GM23248 (cell line): ENCODE measurements at regions not wholly inside any gene's neighbourhood (a gene's known extent, or its start where the extent isn't known, plus 50 kb on each side); places are given as distances from the start of the nearest gene placed in this dataset.

Experiments
- EZH2 ChIP-seq: fragments of 200-600 bp; sonication (generic); IDR thresholded peaks from 2 replicates; pipeline ENCODE4 v1.6.1; 2018; ENCODE audit warnings: antibody characterized with exemption, mild to moderate bottlenecking; ENCODE audit not compliant: insufficient read depth, poor library complexity, severe bottlenecking
- EZH2phosphoT487 ChIP-seq: fragments of 200-600 bp; sonication (generic); IDR thresholded peaks from 2 replicates; pipeline ENCODE4 v1.6.1; 2018; ENCODE audit warnings: antibody characterized with exemption, moderate library complexity, mild to moderate bottlenecking, low read depth; ENCODE audit not compliant: insufficient read depth

GRCh38 chr12:65556676-65557437, 267.4 kb upstream of the HMGA2 start:
- no peak for TF ChIP-seq EZH2
- no peak for TF ChIP-seq EZH2phosphoT487
